Heart right ventricle (tissue), 16 donors: ENCODE measurements at regions not wholly inside any gene's neighbourhood (a gene's known extent, or its start where the extent isn't known, plus 50 kb on each side); places are given as distances from the start of the nearest gene placed in this dataset.

Source experiments
- ATAC-seq, 8 donors: fragments of 200-7000 bp; cut with Tn5 transposase; one replicate each; pipeline ENCODE4 v1.9.1; 2020; ENCODE audit warnings: mild to moderate bottlenecking in 8 of 8, moderate library complexity in 8 of 8, moderate number of reproducible peaks in 1 of 8
- DNase-seq, 2 donors: peaks; one replicate each; pipeline ENCODE4 v3.0.0-alpha.2; 2020
- H3K27ac ChIP-seq, 10 donors: fragments of 200-600 bp; sonication (generic) in 2 of 10; one replicate each; pipeline versions ENCODE4 v1.5.0 to v1.8.0; 2020 to 2022; ENCODE audit warnings: mild to moderate bottlenecking in 3 of 10
- H3K27me3 ChIP-seq, 7 donors: fragments of 200-600 bp; one replicate each; pipeline ENCODE4 v1.8.0; 2021 to 2022; ENCODE audit warnings: mild to moderate bottlenecking in 2 of 7
- H3K36me3 ChIP-seq, 9 donors: fragments of 200-600 bp; sonication (generic) in 1 of 9; one replicate each; pipeline versions ENCODE4 v1.5.0 to v1.8.0; 2020 to 2022; ENCODE audit warnings: mild to moderate bottlenecking in 2 of 9
- H3K4me1 ChIP-seq, 9 donors: fragments of 200-600 bp; sonication (generic) in 1 of 9; one replicate each; pipeline versions ENCODE4 v1.5.0 to v1.8.0; 2020 to 2022; ENCODE audit warnings: mild to moderate bottlenecking in 4 of 9
- H3K4me3 ChIP-seq, 10 donors: fragments of 200-600 bp; sonication (generic) in 2 of 10; one replicate each; pipeline versions ENCODE4 v1.5.0 to v1.8.0; 2020 to 2022; ENCODE audit warnings: mild to moderate bottlenecking in 7 of 10, moderate library complexity in 2 of 10
- H3K9me3 ChIP-seq, 11 donors: fragments of 200-600 bp in 10 of 11; sonication (generic) in 2 of 11; one replicate each; pipeline versions ENCODE4 v1.5.0 to v1.8.0; 2013 to 2022; ENCODE audit warnings: mild to moderate bottlenecking in 2 of 11, control low read depth in 1 of 11, moderate library complexity in 1 of 11
- WGBS, 2 donors: extraction: QIAGEN DNeasy Blood & Tissue Kit; methylation state at CpG; one replicate each; pipeline ENCODE4 v1.1.7; 2013; ENCODE audit warnings: inconsistent platforms in 1 of 2; 5-methylcytosine and 5-hydroxymethylcytosine counted together
- intact Hi-C, 10 donors: fragments of 100-400 bp; cut with DNase I; formaldehyde crosslinking; loops; one replicate each; pipeline versions ENCODE4 v1.11.1 to v1.14.2; 2022
- TF ChIP-seq, protein P1 (sequence below), 9 donors: fragments of 200-600 bp; sonication (generic) in 2 of 9; IDR thresholded peaks; one replicate each; pipeline versions ENCODE4 v1.5.0 to v1.8.0; 2021 to 2022; ENCODE audit warnings: antibody characterized with exemption in 9 of 9, mild to moderate bottlenecking in 5 of 9, moderate library complexity in 1 of 9
- donor health status: Arrhythmogenic right ventricular cardiomyopathy.
- donor health status: ischemic (EF 13 %, LVEDD 7.1; RV severe dilation, severe dysfunction).
- donor health status: healthy with polysubstance abuse.
- donor health status: DM: no; HTN: yes; CAD: no.
- donor health status: DM: no; HTN: no; CAD: no.
- donor health status: ischemic (EF 25% LVEDD 6.9; RV normal size, moderate dysfunction).
- donor health status: ischemic (EF 25% LVEDD 5.7; RV mildly dilated, moderate dysfunction).
- donor health status: healthy.
- donor health status: DM: yes; HTN: yes; CAD: no.
- donor health status: Ischemic cardiomyopathy.
- donor health status: ischemic (EF 35%, LVEDD 5.7; RV mildly dilated, moderate dysfunction).
- donor health status: nonischemic (EF 11% LVEDD 7.7; RV severe dilation, severe dysfunction).
- donor health status: DM: yes; HTN: yes; CAD: no.
- donor health status: PGD.
- donor health status: ischemic (EF 29% LVEDD 5.4; RV normal size, mild dysfunction).
- donor health status: nonischemic (EF 23%, LVEDD 6.1; RV moderate dilation, normal function).

DNA sequence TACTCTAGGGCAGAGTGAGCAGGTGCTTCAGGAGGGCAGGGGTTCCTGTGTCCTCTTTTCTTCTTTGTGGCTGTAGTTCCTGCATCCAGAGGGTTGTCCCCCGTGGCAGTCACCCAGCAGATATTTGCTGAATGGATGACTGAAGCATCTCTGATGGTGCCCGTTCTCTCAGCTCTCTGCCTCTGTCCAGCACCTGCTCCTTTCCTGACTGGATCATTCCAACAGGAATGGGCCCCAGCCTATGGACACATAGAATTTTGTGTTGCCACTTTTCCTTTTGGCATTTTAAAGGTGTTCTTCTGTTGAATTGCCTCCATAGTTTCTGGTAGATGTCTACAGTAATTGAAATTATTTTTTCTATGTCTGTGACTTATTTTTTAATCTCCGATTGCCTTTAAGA, 372.5 kb upstream of the C1orf174 start:
- 44 to 56% methylated on average over 3 of the region's 3 CpGs for WGBS, 2 donors
- H3K9me3 ChIP-seq: peaks cover 0 to 16% (median 4%) of the 10 kb centered on the region in 11 donors
- intact Hi-C loops: no loop called here
- DNase-seq: no peak
- no peaks in the 10 kb centered on the region for H3K4me1 ChIP-seq
- no peak overlapping the region for H3K27ac ChIP-seq
- H3K27me3 ChIP-seq: peaks cover 0 to 49% (median 33%) of the 10 kb centered on the region in 7 donors
- H3K36me3 ChIP-seq: no peaks in the 10 kb centered on the region
- no peak overlapping the region for H3K4me3 ChIP-seq
- TF ChIP-seq, protein P1, sequence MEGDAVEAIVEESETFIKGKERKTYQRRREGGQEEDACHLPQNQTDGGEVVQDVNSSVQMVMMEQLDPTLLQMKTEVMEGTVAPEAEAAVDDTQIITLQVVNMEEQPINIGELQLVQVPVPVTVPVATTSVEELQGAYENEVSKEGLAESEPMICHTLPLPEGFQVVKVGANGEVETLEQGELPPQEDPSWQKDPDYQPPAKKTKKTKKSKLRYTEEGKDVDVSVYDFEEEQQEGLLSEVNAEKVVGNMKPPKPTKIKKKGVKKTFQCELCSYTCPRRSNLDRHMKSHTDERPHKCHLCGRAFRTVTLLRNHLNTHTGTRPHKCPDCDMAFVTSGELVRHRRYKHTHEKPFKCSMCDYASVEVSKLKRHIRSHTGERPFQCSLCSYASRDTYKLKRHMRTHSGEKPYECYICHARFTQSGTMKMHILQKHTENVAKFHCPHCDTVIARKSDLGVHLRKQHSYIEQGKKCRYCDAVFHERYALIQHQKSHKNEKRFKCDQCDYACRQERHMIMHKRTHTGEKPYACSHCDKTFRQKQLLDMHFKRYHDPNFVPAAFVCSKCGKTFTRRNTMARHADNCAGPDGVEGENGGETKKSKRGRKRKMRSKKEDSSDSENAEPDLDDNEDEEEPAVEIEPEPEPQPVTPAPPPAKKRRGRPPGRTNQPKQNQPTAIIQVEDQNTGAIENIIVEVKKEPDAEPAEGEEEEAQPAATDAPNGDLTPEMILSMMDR (IDR thresholded peaks at IDR 0.05): no peak
- no peak for ATAC-seq

DNA sequence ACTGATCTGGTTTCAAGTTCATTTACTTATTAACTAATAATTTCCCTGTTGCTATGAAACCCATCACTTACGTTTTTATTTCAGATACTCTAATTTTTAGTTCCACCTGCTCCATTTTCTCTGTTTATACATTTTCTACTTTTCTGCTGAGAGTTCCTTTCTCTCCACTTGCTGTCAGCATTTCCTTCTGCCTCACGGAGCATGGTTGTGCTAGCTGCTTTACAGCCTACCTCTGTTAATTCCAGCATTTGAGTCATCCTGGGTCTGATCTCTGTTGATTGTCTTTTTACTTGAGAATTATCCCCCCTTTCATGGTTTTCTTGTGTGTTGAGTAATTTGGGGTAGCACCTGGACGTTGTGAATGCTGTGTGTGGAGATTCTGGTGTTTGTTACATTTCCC, 373.2 kb upstream of the C1orf174 start:
- Histone ChIP-seq H3K4me1 (no peaks in the 10 kb centered on the region), H3K27ac (no peak overlapping the region), H3K27me3 (peaks cover 0 to 47% (median 33%) of the 10 kb centered on the region in 7 donors), H3K9me3 (peaks cover 0 to 23% (median 9%) of the 10 kb centered on the region in 11 donors), H3K36me3 (no peaks in the 10 kb centered on the region), H3K4me3 (no peak overlapping the region)
- intact Hi-C loops: no loop called here
- no peak for DNase-seq
- ATAC-seq: no peak
- TF ChIP-seq, protein P1 (IDR thresholded peaks at IDR 0.05): no peak
- 54 to 58% methylated on average over 3 of the region's 3 CpGs for WGBS, 2 donors

DNA sequence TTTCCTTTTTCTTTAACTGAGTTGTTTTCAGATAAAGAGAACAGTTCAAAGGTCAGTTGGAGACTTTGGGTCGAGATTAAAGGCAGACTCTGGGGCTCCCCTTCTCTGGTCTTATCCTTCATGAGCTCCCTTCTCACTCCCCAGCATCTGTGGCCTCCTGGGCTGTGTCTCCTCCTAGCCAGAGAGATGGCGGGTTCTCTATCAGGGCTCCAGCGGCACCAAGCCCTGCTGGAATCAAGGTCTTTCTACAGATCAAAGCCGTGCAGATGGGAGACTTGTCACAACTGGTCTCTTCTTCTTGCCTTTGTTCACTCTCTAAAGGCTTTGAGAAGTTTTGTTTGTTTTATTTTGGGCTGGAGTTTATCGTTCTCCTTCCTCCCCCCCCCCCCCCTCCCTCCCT, 373.7 kb upstream of the C1orf174 start:
- peaks cover 0 to 26% (median 11%) of the 10 kb centered on the region in 11 donors for H3K9me3 ChIP-seq
- intact Hi-C loops: no loop called here
- ATAC-seq (no peak), DNase-seq (no peak)
- H3K27ac ChIP-seq: no peak overlapping the region
- 28 to 31% methylated on average over 5 of the region's 5 CpGs for WGBS, 2 donors
- H3K4me3 ChIP-seq: no peak overlapping the region
- TF ChIP-seq, protein P1 (IDR thresholded peaks at IDR 0.05): no peak
- H3K4me1 ChIP-seq: no peaks in the 10 kb centered on the region
- H3K27me3 ChIP-seq: peaks cover 0 to 45% (median 33%) of the 10 kb centered on the region in 7 donors
- H3K36me3 ChIP-seq: no peaks in the 10 kb centered on the region

DNA sequence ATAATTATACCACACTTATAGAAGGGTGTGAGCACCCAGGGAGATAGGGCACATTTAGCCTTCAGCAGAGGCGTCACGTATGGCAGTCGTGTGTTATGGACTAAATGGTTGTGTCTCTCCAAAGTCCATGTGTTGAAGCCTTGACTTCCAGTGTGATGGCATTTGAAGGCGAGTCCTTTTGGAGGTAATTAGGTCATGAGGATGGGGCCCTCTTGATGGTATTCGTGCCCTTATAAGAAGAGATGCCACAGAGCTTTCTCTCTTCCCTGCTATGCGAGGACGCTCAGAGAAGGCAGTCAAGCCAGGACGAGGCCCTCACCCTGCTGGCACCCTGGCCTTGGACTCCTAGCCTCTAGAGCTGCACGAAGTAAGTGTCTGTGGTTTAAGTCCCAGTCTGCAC, 375.0 kb upstream of the C1orf174 start:
- H3K36me3 ChIP-seq: no peaks in the 10 kb centered on the region
- no peak overlapping the region for H3K4me3 ChIP-seq
- no peak overlapping the region for H3K27ac ChIP-seq
- H3K9me3 ChIP-seq: peaks cover 0 to 32% (median 11%) of the 10 kb centered on the region in 11 donors
- WGBS, 2 donors: 84 to 87% methylated on average over 9 of the region's 9 CpGs
- DNase-seq (no peak), ATAC-seq (no peak)
- intact Hi-C loops: no loop called here
- H3K27me3 ChIP-seq: peaks cover 0 to 44% (median 32%) of the 10 kb centered on the region in 7 donors
- TF ChIP-seq, protein P1 (IDR thresholded peaks at IDR 0.05): no peak
- H3K4me1 ChIP-seq: no peaks in the 10 kb centered on the region
